Endothelial cell of umbilical vein (primary cell): ENCODE measurements at regions not wholly inside any gene's neighbourhood (a gene's known extent, or its start where the extent isn't known, plus 50 kb on each side); places are given as distances from the start of the nearest gene placed in this dataset.

Experiments used
- BruUV-seq: library from RNA; stranded (reverse); fragments of 400-500 nt; replicated peaks from 2 replicates; lab custom pipeline; 2021; lab: Mats Ljungman, UMichigan
- CTCF ChIA-PET: fragments of 300-600, 350-600 bp; sonication (Branson Sonifier 250); formaldehyde crosslinking; loops from one replicate; lab custom pipeline; 2021; ENCODE audit warnings: antibody characterized with exemption, inconsistent platforms; lab: Charles Lee
- POLR2A ChIA-PET: fragments of 300-600, 350-600 bp; sonication (Branson Sonifier 250); formaldehyde crosslinking; loops from one replicate; lab custom pipeline; 2021; ENCODE audit warnings: antibody characterized with exemption, inconsistent platforms; lab: Charles Lee
- DNase-seq: peaks from one replicate; pipeline ENCODE4 v3.0.0-alpha.2; 2011; ENCODE audit warnings: low read depth, low spot score
- FAIRE-seq: peaks from 2 replicates; lab custom pipeline; 2011; peaks lifted over from hg19 to GRCh38; lab: Jason Lieb, UNC
- H2AFZ ChIP-seq: 2 replicates; pipeline ENCODE4 v1.6.0; 2012; ENCODE audit warnings: low read depth, low read length, control low read depth, inconsistent platforms
- H3K27ac ChIP-seq: 2 replicates; pipeline ENCODE4 v1.5.1; 2011; ENCODE audit warnings: low read depth, mild to moderate bottlenecking, control low read depth, low read length, moderate library complexity; ENCODE audit not compliant: insufficient read depth
- H3K27me3 ChIP-seq, 2 experiments: 2 replicates each; pipeline versions ENCODE4 v1.6.0 to v1.6.1; 2011; ENCODE audit warnings: low read length in 2 of 2, mixed read lengths in 1 of 2; ENCODE audit not compliant: control insufficient read depth in 2 of 2, insufficient read depth in 2 of 2
- H3K36me3 ChIP-seq, 2 experiments: 2 replicates in 1 of 2; 3 replicates in 1 of 2; pipeline ENCODE4 v1.5.1; 2011; ENCODE audit warnings: low read length in 2 of 2, mild to moderate bottlenecking in 1 of 2, moderate library complexity in 1 of 2; ENCODE audit not compliant: control insufficient read depth in 2 of 2, insufficient read depth in 2 of 2; ENCODE audit errors: extremely low read depth in 1 of 2
- H3K4me1 ChIP-seq: 3 replicates; pipeline ENCODE4 v1.5.1; 2011; ENCODE audit warnings: mild to moderate bottlenecking, low read length; ENCODE audit not compliant: control insufficient read depth, insufficient read depth; ENCODE audit errors: extremely low read depth
- H3K4me2 ChIP-seq: 2 replicates; pipeline ENCODE4 v1.6.1; 2011; ENCODE audit warnings: low read length, control low read depth, mixed read lengths; ENCODE audit not compliant: insufficient read depth
- H3K4me3 ChIP-seq, 3 experiments: fragments of 200-600 bp in 1 of 3; sonication (generic), shearing (Covaris generic) in 1 of 3; replicated peaks in 1 of 3; 2 replicates each; pipeline ENCODE4 v1.5.1; 2011 to 2016; ENCODE audit warnings: control low read depth in 3 of 3, low read length in 3 of 3, mild to moderate bottlenecking in 2 of 3, inconsistent platforms in 1 of 3, low read depth in 1 of 3, moderate library complexity in 1 of 3; ENCODE audit not compliant: insufficient read depth in 1 of 3
- H3K79me2 ChIP-seq: 2 replicates; pipeline ENCODE4 v1.6.0; 2012; ENCODE audit warnings: low read length, inconsistent platforms; ENCODE audit not compliant: control insufficient read depth, insufficient read depth
- H3K9ac ChIP-seq: replicated peaks from 2 replicates; pipeline ENCODE3; 2011; ENCODE audit warnings: low read length, control low read depth; ENCODE audit not compliant: insufficient read depth; ENCODE audit errors: extremely low read depth
- H3K9me1 ChIP-seq: replicated peaks from 3 replicates; pipeline ENCODE4 v1.6.0; 2011; ENCODE audit warnings: mild to moderate bottlenecking, low read length; ENCODE audit not compliant: control insufficient read depth, insufficient read depth; ENCODE audit errors: extremely low read depth
- H3K9me3 ChIP-seq: replicated peaks from 2 replicates; pipeline ENCODE4 v1.5.1; 2012; ENCODE audit warnings: low read length, inconsistent platforms; ENCODE audit not compliant: control insufficient read depth, insufficient read depth
- H4K20me1 ChIP-seq: replicated peaks from 2 replicates; pipeline ENCODE3; 2011; ENCODE audit warnings: mild to moderate bottlenecking, low read length; ENCODE audit not compliant: control insufficient read depth, insufficient read depth; ENCODE audit errors: extremely low read depth
- EZH2 ChIP-seq: IDR thresholded peaks from 2 replicates; pipeline ENCODE4 v1.6.1; 2012; ENCODE audit warnings: borderline replicate concordance, low read depth, mild to moderate bottlenecking, moderate library complexity, low read length, inconsistent platforms; ENCODE audit not compliant: severe bottlenecking
- FOS ChIP-seq: IDR thresholded peaks from 2 replicates; pipeline ENCODE4 v1.6.1; 2011; ENCODE audit warnings: mild to moderate bottlenecking, low read length, moderate library complexity, borderline replicate concordance; ENCODE audit not compliant: insufficient read depth
- GATA2 ChIP-seq: IDR thresholded peaks from 2 replicates; pipeline ENCODE4 v1.7.0; 2011; ENCODE audit warnings: low read depth, mild to moderate bottlenecking, moderate library complexity, mixed read lengths, low read length; ENCODE audit not compliant: insufficient read length, insufficient read depth
- JUN ChIP-seq: IDR thresholded peaks from 2 replicates; pipeline ENCODE4 v1.6.1; 2011; ENCODE audit warnings: borderline replicate concordance, low read depth; ENCODE audit not compliant: insufficient read length, insufficient read depth
- MYC ChIP-seq: IDR thresholded peaks from one replicate; pipeline ENCODE4 v1.6.1; 2011; ENCODE audit warnings: mild to moderate bottlenecking, low read depth, low read length
- POLR2A ChIP-seq: IDR thresholded peaks from 2 replicates; pipeline ENCODE4 v1.6.1; 2012; ENCODE audit warnings: low read depth, mild to moderate bottlenecking, control low read depth, low read length
- POLR2AphosphoS5 ChIP-seq: IDR thresholded peaks from 2 replicates; pipeline ENCODE4 v1.6.1; 2012; ENCODE audit warnings: low read depth, mild to moderate bottlenecking, control low read depth, low read length, moderate library complexity; ENCODE audit not compliant: insufficient read depth
- dilution Hi-C: fragments of 300-500 bp; cut with MboI; formaldehyde crosslinking; loops from one replicate; pipeline ENCODE4 v1.15.0; 2019; ENCODE audit warnings: low sequenced_read_pairs; ENCODE audit not compliant: extremely low pct_ligation_motif_present
- intact Hi-C: fragments of 100-400 bp; cut with micrococcal nuclease; formaldehyde crosslinking; loops from one replicate; pipeline ENCODE4 v1.10.0; 2022
- TF ChIP-seq, protein P1 (sequence below): IDR thresholded peaks from 2 replicates; pipeline ENCODE4 v1.6.1; 2011; ENCODE audit not compliant: insufficient read depth, insufficient read length
- TF ChIP-seq, protein P2 (sequence below), 2 donors: IDR thresholded peaks; 1 replicate in 1 of 2; 2 replicates in 1 of 2; pipeline ENCODE4 v1.5.1; 2011; ENCODE audit warnings: low read length in 2 of 2, mild to moderate bottlenecking in 2 of 2, moderate library complexity in 2 of 2, control low read depth in 1 of 2, inconsistent platforms in 1 of 2, low read depth in 1 of 2; ENCODE audit not compliant: insufficient read depth in 1 of 2; ENCODE audit errors: extremely low read depth in 1 of 2

DNA sequence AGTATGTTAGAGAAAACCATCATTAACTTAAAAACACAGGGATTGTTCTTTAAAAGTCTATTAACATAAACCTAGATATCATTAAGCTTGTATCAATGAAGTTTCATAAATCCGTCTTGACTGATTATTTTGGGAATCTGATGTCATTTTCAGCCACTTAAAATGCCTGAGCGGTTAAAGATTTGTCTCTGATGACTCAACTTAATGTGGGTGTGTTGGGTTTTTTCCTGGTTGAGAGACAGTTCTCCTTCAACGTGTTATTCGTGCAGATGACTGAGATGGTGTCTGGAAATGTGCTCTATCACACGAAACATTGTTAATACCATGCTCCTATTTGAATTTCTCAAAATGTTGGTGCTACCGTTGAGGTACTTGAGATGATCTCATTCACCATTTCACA, 227.3 kb upstream of the TENM3 start:
- Histone ChIP-seq H3K79me2 (no peaks in the 10 kb centered on the region), H3K9me1 (no peaks in the 10 kb centered on the region), H3K36me3 (no peaks in the 10 kb centered on the region), H3K9ac (no peak overlapping the region), H3K9me3 (peaks cover 5% of the 10 kb centered on the region), H3K4me1 (no peaks in the 10 kb centered on the region), H2AFZ (no peak overlapping the region), H3K27ac (no peak overlapping the region), H4K20me1 (no peaks in the 10 kb centered on the region), H3K4me3 (no peak overlapping the region), H3K4me2 (no peak overlapping the region), H3K27me3 (no peaks in the 10 kb centered on the region)
- CTCF ChIA-PET: no interaction called here
- no peak for FAIRE-seq
- POLR2A ChIA-PET: no interaction called here
- intact Hi-C loops (no loop called here), dilution Hi-C loops (no loop called here)
- DNase-seq: no peak
- TF ChIP-seq MYC: no peak
- BruUV-seq: no TSS peak

DNA sequence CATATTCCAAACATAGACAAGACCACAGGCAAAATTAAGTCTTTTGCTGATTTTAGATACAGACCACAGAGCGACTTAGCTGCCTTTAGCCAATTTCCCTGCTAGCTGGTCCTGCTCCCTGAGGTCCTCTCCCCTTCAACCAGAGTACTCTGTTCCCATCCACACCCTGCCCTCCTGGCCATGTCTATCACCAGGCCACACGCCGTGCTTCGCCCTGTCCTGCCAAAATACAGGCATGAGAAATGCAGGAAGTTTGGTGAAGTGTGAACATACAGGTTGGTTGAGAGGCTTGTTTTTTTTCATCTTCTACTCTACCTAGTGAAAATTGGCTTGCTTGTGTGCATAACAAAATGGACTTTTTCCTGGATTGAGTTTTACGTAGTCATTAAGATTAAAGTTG, 226.2 kb upstream of the TENM3 start:
- CTCF ChIA-PET: no interaction called here
- no TSS peak for BruUV-seq
- dilution Hi-C loops: no loop called here
- no peak overlapping the region for H3K9ac ChIP-seq
- no peak overlapping the region for H3K4me2 ChIP-seq
- H4K20me1 ChIP-seq: no peaks in the 10 kb centered on the region
- TF ChIP-seq, protein P1, sequence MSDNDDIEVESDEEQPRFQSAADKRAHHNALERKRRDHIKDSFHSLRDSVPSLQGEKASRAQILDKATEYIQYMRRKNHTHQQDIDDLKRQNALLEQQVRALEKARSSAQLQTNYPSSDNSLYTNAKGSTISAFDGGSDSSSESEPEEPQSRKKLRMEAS: no peak
- TF ChIP-seq, protein P2, sequence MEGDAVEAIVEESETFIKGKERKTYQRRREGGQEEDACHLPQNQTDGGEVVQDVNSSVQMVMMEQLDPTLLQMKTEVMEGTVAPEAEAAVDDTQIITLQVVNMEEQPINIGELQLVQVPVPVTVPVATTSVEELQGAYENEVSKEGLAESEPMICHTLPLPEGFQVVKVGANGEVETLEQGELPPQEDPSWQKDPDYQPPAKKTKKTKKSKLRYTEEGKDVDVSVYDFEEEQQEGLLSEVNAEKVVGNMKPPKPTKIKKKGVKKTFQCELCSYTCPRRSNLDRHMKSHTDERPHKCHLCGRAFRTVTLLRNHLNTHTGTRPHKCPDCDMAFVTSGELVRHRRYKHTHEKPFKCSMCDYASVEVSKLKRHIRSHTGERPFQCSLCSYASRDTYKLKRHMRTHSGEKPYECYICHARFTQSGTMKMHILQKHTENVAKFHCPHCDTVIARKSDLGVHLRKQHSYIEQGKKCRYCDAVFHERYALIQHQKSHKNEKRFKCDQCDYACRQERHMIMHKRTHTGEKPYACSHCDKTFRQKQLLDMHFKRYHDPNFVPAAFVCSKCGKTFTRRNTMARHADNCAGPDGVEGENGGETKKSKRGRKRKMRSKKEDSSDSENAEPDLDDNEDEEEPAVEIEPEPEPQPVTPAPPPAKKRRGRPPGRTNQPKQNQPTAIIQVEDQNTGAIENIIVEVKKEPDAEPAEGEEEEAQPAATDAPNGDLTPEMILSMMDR (IDR thresholded peaks at IDR 0.05; ENCODE audit: extremely low read depth in 1 of 2, insufficient read depth in 1 of 2, low read depth in 1 of 2, low read length in 2 of 2): no peak
- no peak for TF ChIP-seq MYC
- TF ChIP-seq POLR2A: no peak
- no peak for TF ChIP-seq EZH2
- TF ChIP-seq FOS: no peak
- TF ChIP-seq JUN: no peak
- no peak for TF ChIP-seq GATA2
- TF ChIP-seq POLR2AphosphoS5: no peak
- no peaks in the 10 kb centered on the region for H3K27me3 ChIP-seq
- H3K9me1 ChIP-seq: no peaks in the 10 kb centered on the region
- H3K36me3 ChIP-seq: no peaks in the 10 kb centered on the region
- POLR2A ChIA-PET: no interaction called here
- FAIRE-seq: no peak
- H3K9me3 ChIP-seq: peaks cover 5% of the 10 kb centered on the region
- DNase-seq: no peak
- no peak overlapping the region for H3K4me3 ChIP-seq
- no peak overlapping the region for H3K27ac ChIP-seq
- H3K79me2 ChIP-seq: no peaks in the 10 kb centered on the region
- no peak overlapping the region for H2AFZ ChIP-seq
- H3K4me1 ChIP-seq: no peaks in the 10 kb centered on the region
- intact Hi-C loops: no loop called here
